ENCODE measurements at regions not wholly inside any gene's neighbourhood (a gene's known extent, or its start where the extent isn't known, plus 50 kb on each side); places are given as distances from the start of the nearest gene placed in this dataset.

DNA sequence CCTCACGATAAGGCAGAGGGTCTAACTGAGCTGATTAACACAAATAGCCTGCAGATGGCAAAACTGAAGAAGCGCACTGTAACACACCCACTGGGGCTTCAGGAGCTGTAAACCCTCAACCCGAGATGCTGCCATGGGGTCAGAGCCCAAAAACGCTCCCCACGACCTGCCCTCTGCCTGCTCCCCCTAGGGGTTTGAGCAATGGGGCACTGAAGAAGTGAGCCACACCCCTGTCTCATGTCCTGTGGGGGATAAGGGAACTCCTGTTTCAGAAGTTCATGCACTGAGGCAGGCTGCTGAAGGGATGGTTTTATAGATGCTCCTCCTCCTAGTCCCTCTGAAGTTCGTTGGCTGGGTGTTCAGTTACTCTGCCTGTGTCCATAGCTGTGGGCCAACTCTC is 105.9 kb upstream of the CELF4 start:
- BruUV-seq (replicated peaks): no TSS peak
- H3K27me3 ChIP-seq (ENCODE audit: control insufficient read depth in 2 of 2, insufficient read depth in 2 of 2, low read length in 2 of 2): no peaks in the 10 kb centered on the region
- H3K4me1 ChIP-seq (ENCODE audit: control insufficient read depth, extremely low read depth, insufficient read depth, low read length): no peaks in the 10 kb centered on the region
- no peak for DNase-seq (ENCODE audit: low read depth, low spot score)
- FAIRE-seq: no peak
- intact Hi-C loops (cut with micrococcal nuclease): no loop called here
- H3K4me2 ChIP-seq (ENCODE audit: insufficient read depth, low read length): no peak overlapping the region
- no peaks in the 10 kb centered on the region for H4K20me1 ChIP-seq (replicated peaks; ENCODE audit: control insufficient read depth, extremely low read depth, insufficient read depth, low read length)
- H3K79me2 ChIP-seq (ENCODE audit: control insufficient read depth, insufficient read depth, low read length): no peaks in the 10 kb centered on the region
- no peak for TF ChIP-seq CTCF (IDR thresholded peaks at IDR 0.05; ENCODE audit: extremely low read depth in 1 of 2, insufficient read depth in 1 of 2, low read depth in 1 of 2, low read length in 2 of 2)
- no peak for TF ChIP-seq FOS (IDR thresholded peaks at IDR 0.05; ENCODE audit: borderline replicate concordance, insufficient read depth, low read length)
- no peak for TF ChIP-seq JUN (IDR thresholded peaks at IDR 0.05; ENCODE audit: borderline replicate concordance, insufficient read depth, insufficient read length, low read depth)
- TF ChIP-seq MYC (IDR thresholded peaks at IDR 0.05; ENCODE audit: low read depth, low read length): no peak
- no peak for TF ChIP-seq MAX (IDR thresholded peaks at IDR 0.05; ENCODE audit: insufficient read depth, insufficient read length)
- TF ChIP-seq EZH2 (IDR thresholded peaks at IDR 0.05; ENCODE audit: borderline replicate concordance, low read depth, low read length, severe bottlenecking): no peak
- no peak for TF ChIP-seq GATA2 (IDR thresholded peaks at IDR 0.05; ENCODE audit: insufficient read depth, insufficient read length, low read depth, low read length)
- TF ChIP-seq POLR2A (IDR thresholded peaks at IDR 0.05; ENCODE audit: low read depth, low read length): no peak
- no peak for TF ChIP-seq POLR2AphosphoS5 (IDR thresholded peaks at IDR 0.05; ENCODE audit: insufficient read depth, low read depth, low read length)
- no peak overlapping the region for H3K27ac ChIP-seq (ENCODE audit: insufficient read depth, low read depth, low read length)
- POLR2A ChIA-PET: no interaction called here
- H3K9me1 ChIP-seq (replicated peaks; ENCODE audit: control insufficient read depth, extremely low read depth, insufficient read depth, low read length): no peaks in the 10 kb centered on the region
- no peak overlapping the region for H3K9ac ChIP-seq (replicated peaks; ENCODE audit: extremely low read depth, insufficient read depth, low read length)
- no peaks in the 10 kb centered on the region for H3K36me3 ChIP-seq (ENCODE audit: control insufficient read depth in 2 of 2, extremely low read depth in 1 of 2, insufficient read depth in 2 of 2, low read length in 2 of 2)
- no peak overlapping the region for H2AFZ ChIP-seq (ENCODE audit: low read depth, low read length)
- CTCF ChIA-PET: no interaction called here
- dilution Hi-C loops (cut with MboI; ENCODE audit: extremely low pct_ligation_motif_present, low sequenced_read_pairs): no loop called here
- peaks cover 2% of the 10 kb centered on the region for H3K9me3 ChIP-seq (replicated peaks; ENCODE audit: control insufficient read depth, insufficient read depth, low read length)
- H3K4me3 ChIP-seq (replicated peaks in 1 of 3; ENCODE audit: insufficient read depth in 1 of 3, low read depth in 1 of 3, low read length in 3 of 3): no peak overlapping the region

Measured in endothelial cell of umbilical vein (primary cell).